ENCODE measurements at regions not wholly inside any gene's neighbourhood (a gene's known extent, or its start where the extent isn't known, plus 50 kb on each side); places are given as distances from the start of the nearest gene placed in this dataset.

GRCh38 chr10:107425931-107426553 is 261.5 kb upstream of the SORCS1 start:
- no peak for TF ChIP-seq CTCF (IDR thresholded peaks at IDR 0.05; ENCODE audit: extremely low read depth, insufficient read depth, missing control alignments)
- in situ Hi-C loops (cut with MboI; ENCODE audit: low pct_unique_long_range_greater_than_20kb, low sequenced_read_pairs, unreplicated experiment), result no loop called here
- no peak for DNase-seq (ENCODE audit: low spot score)

GRCh38 chr10:107424628-107425027 is 260.1 kb upstream of the SORCS1 start:
- TF ChIP-seq CTCF (IDR thresholded peaks at IDR 0.05; ENCODE audit: extremely low read depth, insufficient read depth, missing control alignments), result no peak
- in situ Hi-C loops (cut with MboI; ENCODE audit: low pct_unique_long_range_greater_than_20kb, low sequenced_read_pairs, unreplicated experiment), result loop anchor here (25.0 kb wide), 1 partner anchor 388 kb away; no protein-coding TSS in a partner anchor
- DNase-seq (ENCODE audit: low spot score), result no peak

DNA sequence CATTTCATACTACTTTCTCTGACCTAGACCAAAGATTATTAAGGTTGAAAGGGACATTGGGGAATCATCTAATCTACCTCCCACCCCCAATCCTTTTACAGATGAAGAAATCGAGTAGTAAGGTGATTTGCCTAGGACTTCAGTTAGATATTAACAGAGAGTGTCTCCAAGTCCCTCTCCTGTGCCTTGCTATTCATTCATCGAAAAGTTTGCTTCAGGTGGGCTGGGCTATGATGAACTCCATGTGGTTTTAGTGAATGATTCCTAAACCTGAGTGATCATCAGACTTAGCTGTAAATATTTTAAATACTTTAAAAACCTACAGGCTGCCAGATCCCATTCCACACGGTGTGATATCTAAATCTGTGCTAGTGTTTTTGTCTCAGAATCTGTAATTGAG is 259.4 kb upstream of the SORCS1 start:
- in situ Hi-C loops (cut with MboI; ENCODE audit: low pct_unique_long_range_greater_than_20kb, low sequenced_read_pairs, unreplicated experiment), result loop anchor here (25.0 kb wide), 1 partner anchor 388 kb away; no protein-coding TSS in a partner anchor
- TF ChIP-seq CTCF (IDR thresholded peaks at IDR 0.05; ENCODE audit: extremely low read depth, insufficient read depth, missing control alignments), result no peak
- DNase-seq (ENCODE audit: low spot score), result no peak

DNA sequence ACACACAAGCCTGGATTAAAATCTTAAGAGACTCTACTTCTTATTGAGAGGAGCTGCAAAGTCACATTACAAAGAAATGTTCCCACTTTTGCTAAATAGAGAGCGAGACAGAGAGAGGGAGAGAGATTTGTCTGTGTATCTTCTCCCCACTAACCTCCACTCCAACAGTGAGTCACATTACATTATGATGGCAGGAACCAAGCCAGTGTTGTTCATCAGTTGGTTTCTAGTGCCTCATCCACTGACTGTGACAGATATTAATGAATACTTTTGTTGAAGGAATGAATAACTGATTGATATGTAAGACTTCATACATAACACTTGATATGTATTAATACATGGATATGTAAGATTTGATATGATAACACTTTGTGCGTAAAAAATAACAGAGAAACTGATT is 258.2 kb upstream of the SORCS1 start:
- in situ Hi-C loops (cut with MboI; ENCODE audit: low pct_unique_long_range_greater_than_20kb, low sequenced_read_pairs, unreplicated experiment), result loop anchor here (25.0 kb wide), 1 partner anchor 390 kb away; no protein-coding TSS in a partner anchor
- TF ChIP-seq CTCF (IDR thresholded peaks at IDR 0.05; ENCODE audit: extremely low read depth, insufficient read depth, missing control alignments), result no peak
- DNase-seq (ENCODE audit: low spot score), result no peak

DNA sequence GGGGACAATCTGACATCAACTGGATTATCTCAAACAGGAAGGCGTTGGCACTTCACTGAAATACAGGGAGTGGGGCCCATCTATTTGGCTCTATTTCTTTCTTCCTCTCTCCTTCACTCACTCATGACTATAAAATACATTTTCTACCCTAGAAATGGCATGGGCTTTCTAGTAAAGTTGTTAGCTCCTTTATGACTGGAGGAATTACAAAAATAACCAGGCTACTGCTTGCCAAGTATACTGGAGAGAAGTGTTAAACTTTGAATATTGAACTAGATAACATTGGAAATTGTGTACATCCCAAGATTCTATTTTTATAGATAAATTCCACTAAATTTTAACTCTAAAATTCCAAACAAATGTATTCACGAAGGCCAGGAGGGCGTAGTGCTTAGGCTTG is 255.7 kb upstream of the SORCS1 start:
- no peak for TF ChIP-seq CTCF (IDR thresholded peaks at IDR 0.05; ENCODE audit: extremely low read depth, insufficient read depth, missing control alignments)
- DNase-seq (ENCODE audit: low spot score), result no peak
- in situ Hi-C loops (cut with MboI; ENCODE audit: low pct_unique_long_range_greater_than_20kb, low sequenced_read_pairs, unreplicated experiment), result loop anchor here (25.0 kb wide), 1 partner anchor 392 kb away; no protein-coding TSS in a partner anchor

DNA sequence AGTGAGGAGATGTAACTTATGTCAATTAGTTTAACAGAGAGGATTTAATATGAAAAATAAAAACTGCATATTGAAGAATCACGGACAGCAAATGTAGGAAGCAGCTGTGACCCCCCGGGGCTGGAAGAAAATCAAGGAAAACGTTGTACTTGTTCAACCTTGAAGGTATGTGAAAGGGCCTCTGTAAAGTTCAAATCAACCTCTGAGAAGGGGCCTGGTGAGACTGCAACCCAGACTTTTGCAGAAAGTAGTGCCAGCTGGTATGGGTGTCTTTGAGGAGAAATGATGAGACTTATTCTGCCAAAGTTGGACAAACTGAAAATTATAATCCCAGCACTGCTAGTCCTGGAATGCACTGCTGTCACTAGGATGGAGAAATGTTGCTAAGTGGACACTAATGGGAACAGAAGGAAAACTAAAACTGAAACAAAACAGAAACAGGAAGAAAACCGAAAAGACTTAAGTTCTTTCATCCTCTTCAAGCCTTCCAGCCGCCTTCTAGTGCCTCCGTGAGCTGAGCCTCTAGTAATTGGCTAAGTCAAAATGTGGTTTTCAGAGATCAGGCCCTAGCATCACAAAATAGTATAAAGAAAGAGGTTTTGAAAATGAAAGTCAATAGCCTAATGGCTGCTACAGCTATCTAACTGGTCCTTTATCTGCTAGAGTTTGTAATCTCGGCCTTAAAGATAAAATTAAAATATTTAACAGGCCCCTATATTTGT is 253.7 kb upstream of the SORCS1 start:
- DNase-seq (ENCODE audit: low spot score), result no peak
- TF ChIP-seq CTCF (IDR thresholded peaks at IDR 0.05; ENCODE audit: extremely low read depth, insufficient read depth, missing control alignments), result no peak
- in situ Hi-C loops (cut with MboI; ENCODE audit: low pct_unique_long_range_greater_than_20kb, low sequenced_read_pairs, unreplicated experiment), result loop anchor here (25.0 kb wide), 1 partner anchor 394 kb away; no protein-coding TSS in a partner anchor
